ENCODE measurements at regions not wholly inside any gene's neighbourhood (a gene's known extent, or its start where the extent isn't known, plus 50 kb on each side); places are given as distances from the start of the nearest gene placed in this dataset.

GRCh38 chr4:60033826-60034225 lies 1166.3 kb upstream of the ADGRL3 start:
- no TSS peak for BruUV-seq (replicated peaks)
- ChIA-PET CTCF (ENCODE audit: low intra/inter-chr PET ratio, low total read pairs) (no interaction called here), POLR2A (no interaction called here)
- Histone ChIP-seq H3K9me3 (ENCODE audit: low read length) (no peaks in the 10 kb centered on the region), H3K36me3 (replicated peaks in 1 of 2; ENCODE audit: control insufficient read depth in 1 of 2, insufficient read depth in 2 of 2, low read length in 2 of 2) (no peaks in the 10 kb centered on the region), H3K27ac (ENCODE audit: extremely low read length, insufficient read depth, low read length) (no peak overlapping the region), H3K9ac (ENCODE audit: insufficient read depth, low read depth, low read length) (no peak overlapping the region), H4K20me1 (ENCODE audit: insufficient read depth, low read length) (no peaks in the 10 kb centered on the region), H3K27me3 (ENCODE audit: control insufficient read depth in 1 of 2, insufficient read depth in 2 of 2, low read length in 2 of 2) (no peaks in the 10 kb centered on the region), H3K79me2 (ENCODE audit: insufficient read depth, low read length) (no peaks in the 10 kb centered on the region), H2AFZ (ENCODE audit: low read length) (no peak overlapping the region), H3K4me2 (ENCODE audit: low read depth, low read length) (no peak overlapping the region), H3K4me1 (ENCODE audit: insufficient read depth, low read length) (no peaks in the 10 kb centered on the region), H3K4me3 (replicated peaks in 1 of 3; ENCODE audit: insufficient read depth in 1 of 3, low read depth in 2 of 3, low read length in 3 of 3) (no peak overlapping the region)
- no peak for DNase-seq (ENCODE audit: low spot score)
- FAIRE-seq, result no peak
- no peak for ATAC-seq
- TF ChIP-seq HNF1B (CRISPR knock-in tag; IDR thresholded peaks at IDR 0.05) (no peak), FOSL2 (CRISPR knock-in tag; IDR thresholded peaks at IDR 0.05) (no peak), ETV5 (CRISPR knock-in tag; IDR thresholded peaks at IDR 0.05; ENCODE audit: borderline replicate concordance) (no peak), HINFP (CRISPR knock-in tag; IDR thresholded peaks at IDR 0.05; ENCODE audit: low read depth) (no peak), ZNF619 (CRISPR knock-in tag; IDR thresholded peaks at IDR 0.05) (no peak), ZNF180 (CRISPR knock-in tag; IDR thresholded peaks at IDR 0.05; ENCODE audit: borderline replicate concordance, low read depth) (no peak), ZNF703 (CRISPR knock-in tag; IDR thresholded peaks at IDR 0.05; ENCODE audit: borderline replicate concordance) (no peak), NFRKB (IDR thresholded peaks at IDR 0.05) (no peak), FIP1L1 (IDR thresholded peaks at IDR 0.05; ENCODE audit: borderline replicate concordance, insufficient read depth, low read depth, low read length) (no peak), ZNF124 (CRISPR knock-in tag; IDR thresholded peaks at IDR 0.05) (no peak), ZNF264 (CRISPR knock-in tag; IDR thresholded peaks at IDR 0.05) (no peak), CCAR2 (optimal IDR thresholded peaks at IDR 0.05; ENCODE audit: low read depth, low read length) (no peak), NCOR1 (IDR thresholded peaks at IDR 0.05; ENCODE audit: borderline replicate concordance, low read length) (no peak)
- WGBS (ENCODE audit: low lambda C conversion rate), result 0% methylated on average over 1 of the region's 6 CpGs
- intact Hi-C loops (cut with micrococcal nuclease; ENCODE audit: unreplicated experiment), result no loop called here
- in situ Hi-C loops (cut with HindIII; ENCODE audit: extremely low pct_ligation_motif_present, low pct_unique_long_range_greater_than_20kb), result no loop called here
